GM12891 (cell line): ENCODE measurements at regions not wholly inside any gene's neighbourhood (a gene's known extent, or its start where the extent isn't known, plus 50 kb on each side); places are given as distances from the start of the nearest gene placed in this dataset.
"Not testable (repeated sequence)": the region's sequence is repeated elsewhere in the genome, so short reads cannot be mapped to it uniquely, and the experiment has no call there.

ENCODE experiments used
- DNase-seq: peaks from one replicate; pipeline ENCODE4 v3.0.0; 2011; ENCODE audit warnings: low spot score; ENCODE audit not compliant: insufficient read length
- FAIRE-seq: peaks from 2 replicates; lab custom pipeline; 2011; peaks lifted over from hg19 to GRCh38; lab: Jason Lieb, UNC
- PAX5 ChIP-seq: IDR thresholded peaks from 2 replicates; pipeline ENCODE4 v1.6.1; 2011; ENCODE audit warnings: low read length, moderate library complexity, mild to moderate bottlenecking; ENCODE audit not compliant: insufficient read depth, severe bottlenecking
- POLR2A ChIP-seq: IDR thresholded peaks from 2 replicates; pipeline ENCODE4 v1.6.1; 2011; ENCODE audit warnings: low read depth, low read length, control low read depth
- POLR2AphosphoS5 ChIP-seq: IDR thresholded peaks from 2 replicates; pipeline ENCODE4 v1.6.1; 2011; ENCODE audit warnings: low read depth, low read length, control low read depth
- POU2F2 ChIP-seq: IDR thresholded peaks from 2 replicates; pipeline ENCODE4 v1.6.1; 2011; ENCODE audit warnings: low read depth, mild to moderate bottlenecking, control low read depth, low read length, moderate library complexity
- SPI1 ChIP-seq: IDR thresholded peaks from 2 replicates; pipeline ENCODE4 v1.6.1; 2011; ENCODE audit warnings: low read depth, low read length, control low read depth
- TAF1 ChIP-seq: IDR thresholded peaks from 2 replicates; pipeline ENCODE4 v1.6.1; 2011; ENCODE audit warnings: low read depth, low read length, control low read depth

GRCh38 chr12:95386051-95386450 lies 87.9 kb upstream of the METAP2 start:
- TF ChIP-seq PAX5 (no peak), POU2F2 (no peak), POLR2A (no peak), TAF1 (no peak)
- FAIRE-seq (no peak), DNase-seq (no peak)

GRCh38 chr12:95388260-95388659 lies 85.7 kb upstream of the METAP2 start:
- DNase-seq, FAIRE-seq: not testable (repeated sequence)

GRCh38 chr12:95390192-95390591 lies 83.8 kb upstream of the METAP2 start:
- DNase-seq (no peak), FAIRE-seq (peak; percentile 89)
- peak; percentile 28; the same call in 1 of the 2 replicates for TF ChIP-seq SPI1
- no peak for TF ChIP-seq POLR2AphosphoS5
- TF ChIP-seq PAX5, result peak; percentile 21

- DNase-seq (no peak), FAIRE-seq (peak; percentile 41)
- TF ChIP-seq POU2F2 (no peak), POLR2AphosphoS5 (no peak), TAF1 (no peak), SPI1 (peak; percentile 63)
Observed at GRCh38 chr12:95390932-95391331, 83.0 kb upstream of the METAP2 start.

GRCh38 chr12:95393191-95393790 lies 80.7 kb upstream of the METAP2 start:
- DNase-seq (no peak), FAIRE-seq (no peak)
- TF ChIP-seq PAX5 (no peak), TAF1 (no peak), POU2F2 (no peak), POLR2AphosphoS5 (no peak), POLR2A (no peak), SPI1 (no peak)

- DNase-seq, result no peak
- TF ChIP-seq TAF1 (no peak), PAX5 (no peak), SPI1 (no peak), POLR2AphosphoS5 (no peak), POU2F2 (no peak), POLR2A (no peak)
- no peak for FAIRE-seq
Observed at GRCh38 chr12:95395696-95396095, 78.3 kb upstream of the METAP2 start.

GRCh38 chr12:95396849-95397468 lies 77.0 kb upstream of the METAP2 start:
- DNase-seq (no peak), FAIRE-seq (no peak)
- TF ChIP-seq POLR2A (no peak), PAX5 (no peak), TAF1 (no peak), SPI1 (no peak), POLR2AphosphoS5 (no peak), POU2F2 (no peak)

- no peak for DNase-seq
- TF ChIP-seq POU2F2, result no peak
- no peak for TF ChIP-seq POLR2AphosphoS5
- TF ChIP-seq PAX5, result no peak
- TF ChIP-seq SPI1, result no peak
- TF ChIP-seq TAF1, result no peak
- no peak for TF ChIP-seq POLR2A
- no peak for FAIRE-seq
Observed at GRCh38 chr12:95397571-95397970, 76.4 kb upstream of the METAP2 start.

- FAIRE-seq (no peak), DNase-seq (no peak)
- TF ChIP-seq POU2F2 (no peak), SPI1 (no peak), POLR2AphosphoS5 (no peak), PAX5 (no peak), POLR2A (no peak)
Observed at GRCh38 chr12:95402096-95402495, 71.9 kb upstream of the METAP2 start.

GRCh38 chr12:95408201-95408600 lies 65.8 kb upstream of the METAP2 start:
- TF ChIP-seq POU2F2, result no peak
- TF ChIP-seq PAX5, result no peak
- no peak for TF ChIP-seq POLR2AphosphoS5
- TF ChIP-seq TAF1, result no peak
- no peak for TF ChIP-seq POLR2A
- TF ChIP-seq SPI1, result no peak
- DNase-seq, result no peak
- FAIRE-seq, result no peak

- TF ChIP-seq TAF1 (no peak), POLR2AphosphoS5 (no peak), SPI1 (no peak), PAX5 (no peak), POU2F2 (no peak), POLR2A (no peak)
- FAIRE-seq (no peak), DNase-seq (no peak)
Observed at GRCh38 chr12:95411057-95411456, 62.9 kb upstream of the METAP2 start.
